ENCODE measurements at regions not wholly inside any gene's neighbourhood (a gene's known extent, or its start where the extent isn't known, plus 50 kb on each side); places are given as distances from the start of the nearest gene placed in this dataset.

DNA sequence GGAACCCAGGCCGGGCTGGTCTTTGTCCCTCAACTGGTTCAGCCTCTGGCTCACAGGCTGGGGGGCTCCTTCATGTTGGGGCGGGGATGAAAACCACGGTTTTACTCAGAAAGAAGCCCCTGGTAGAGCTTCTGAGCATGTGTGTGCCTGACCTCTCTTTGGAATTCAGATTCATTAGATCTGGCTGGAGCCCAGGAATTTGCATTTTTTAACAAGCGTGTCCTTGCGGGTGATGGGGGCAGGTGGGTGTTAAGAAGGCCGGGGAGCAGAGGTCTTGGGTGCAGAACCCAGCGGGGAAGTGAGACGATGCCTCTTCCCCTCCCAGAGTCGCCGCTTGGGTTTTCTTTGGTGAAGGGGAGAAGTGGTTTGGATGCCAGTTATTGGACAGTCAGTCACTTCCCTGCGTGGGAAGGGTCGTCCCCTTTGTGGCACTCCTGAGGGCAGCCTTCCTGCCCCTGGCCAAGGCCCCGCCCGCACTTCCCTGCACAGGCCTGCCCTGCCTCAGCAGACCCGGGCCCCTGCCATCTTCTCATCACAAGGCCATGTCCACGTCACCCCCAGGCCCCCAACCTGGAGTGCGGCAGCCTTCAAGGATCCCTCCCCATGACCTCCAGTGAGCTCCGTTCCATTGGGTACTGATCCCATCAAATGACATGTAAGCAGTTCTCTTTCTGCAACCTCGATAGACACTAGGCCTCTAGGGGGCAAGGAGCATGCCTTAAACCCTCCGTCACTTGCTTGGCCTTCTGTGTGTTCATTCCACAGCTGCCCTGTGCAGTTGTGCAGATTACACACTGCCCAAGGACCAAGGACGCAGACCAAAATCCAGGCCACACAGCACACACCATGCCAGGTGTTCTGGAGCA, 177.7 kb upstream of the CIBAR2 start:
- ChIA-PET POLR2A (ENCODE audit: unreplicated experiment) (no interaction called here), CTCF (no interaction called here)
- Histone ChIP-seq H4K5ac (ENCODE audit: low read depth, low read length) (no peak overlapping the region), H3K36me3 (ENCODE audit: control insufficient read depth, insufficient read depth, low read length) (peaks cover 5% of the 10 kb centered on the region), H3K4me1 (ENCODE audit: control insufficient read depth, insufficient read depth, low read length) (peaks cover 20% of the 10 kb centered on the region), H3K18ac (ENCODE audit: low read depth, low read length) (no peak overlapping the region), H4K20me1 (ENCODE audit: insufficient read depth, low read length) (peaks cover 80% of the 10 kb centered on the region), H2BK120ac (ENCODE audit: low read depth, low read length) (no peak overlapping the region), H2BK15ac (ENCODE audit: low read depth, low read length) (no peak overlapping the region), H3K9me3 (ENCODE audit: control insufficient read depth, insufficient read depth, low read length) (no peaks in the 10 kb centered on the region), H3K9me1 (ENCODE audit: insufficient read depth, low read length) (peaks cover 15% of the 10 kb centered on the region; the same call in 1 of the 2 replicates), H3K27me3 (ENCODE audit: control insufficient read depth, insufficient read depth, low read length) (no peaks in the 10 kb centered on the region), H3K79me1 (ENCODE audit: low read depth in 1 of 2, low read length in 2 of 2) (peaks cover 24 to 73% of the 10 kb centered on the region in 2 experiments), H2AFZ (replicated peaks; ENCODE audit: low read length, poor library complexity) (no peak overlapping the region), H4K8ac (ENCODE audit: low read depth in 2 of 2, low read length in 2 of 2) (no peak overlapping the region), H2AK9ac (replicated peaks; ENCODE audit: low read depth, low read length, poor library complexity) (no peak overlapping the region), H2AK5ac (ENCODE audit: low read depth, low read length) (peak overlapping the region; percentile 33; the same call in 1 of the 2 replicates), H3K23ac (ENCODE audit: low read depth, low read length) (no peak overlapping the region), H3K4ac (ENCODE audit: low read depth, low read length) (no peak overlapping the region), H3K4me3 (ENCODE audit: insufficient read depth, low read depth, low read length) (no peak overlapping the region), H3K14ac (replicated peaks; ENCODE audit: low read depth, low read length) (no peak overlapping the region), H2BK20ac (ENCODE audit: low read depth, low read length) (no peak overlapping the region), H3K56ac (ENCODE audit: extremely low read depth, insufficient read depth, low read length) (no peak overlapping the region), H2BK5ac (ENCODE audit: low read depth, low read length, poor library complexity, severe bottlenecking) (no peak overlapping the region), H3K27ac (ENCODE audit: insufficient read depth, low read length) (no peak overlapping the region), H3K4me2 (ENCODE audit: low read depth, low read length) (no peak overlapping the region), H3K9ac (ENCODE audit: low read depth, low read length) (no peak overlapping the region), H4K91ac (ENCODE audit: insufficient read depth, low read depth, low read length) (no peak overlapping the region)
- intact Hi-C loops (cut with micrococcal nuclease): no loop called here
- dilution Hi-C loops (cut with HindIII; ENCODE audit: low sequenced_read_pairs, unreplicated experiment): no loop called here
- no peak for DNase-seq
- WGBS, 2 experiments (ENCODE audit: extremely low coverage in 2 of 2, insufficient read length in 1 of 2): 96% methylated on average over 5 of the region's 21 CpGs; no CpG with 5 or more reads in 1 of the 2 experiments
- no peak for ATAC-seq (ENCODE audit: low read depth)
- BruUV-seq (replicated peaks): no TSS peak
- in situ Hi-C loops (cut with MboI; ENCODE audit: low sequenced_read_pairs): no loop called here
- TF ChIP-seq MAFK (IDR thresholded peaks at IDR 0.05; ENCODE audit: low read depth, low read length) (no peak), NFE2L2 (IDR thresholded peaks at IDR 0.05; ENCODE audit: low read depth, low read length) (no peak), MAZ (IDR thresholded peaks at IDR 0.05; ENCODE audit: borderline replicate concordance, low read depth, low read length) (no peak), POLR2A (IDR thresholded peaks at IDR 0.05; ENCODE audit: low read depth, low read length) (no peak)

Data from IMR-90 (cell line).